ENCODE measurements at regions not wholly inside any gene's neighbourhood (a gene's known extent, or its start where the extent isn't known, plus 50 kb on each side); places are given as distances from the start of the nearest gene placed in this dataset.

DNA sequence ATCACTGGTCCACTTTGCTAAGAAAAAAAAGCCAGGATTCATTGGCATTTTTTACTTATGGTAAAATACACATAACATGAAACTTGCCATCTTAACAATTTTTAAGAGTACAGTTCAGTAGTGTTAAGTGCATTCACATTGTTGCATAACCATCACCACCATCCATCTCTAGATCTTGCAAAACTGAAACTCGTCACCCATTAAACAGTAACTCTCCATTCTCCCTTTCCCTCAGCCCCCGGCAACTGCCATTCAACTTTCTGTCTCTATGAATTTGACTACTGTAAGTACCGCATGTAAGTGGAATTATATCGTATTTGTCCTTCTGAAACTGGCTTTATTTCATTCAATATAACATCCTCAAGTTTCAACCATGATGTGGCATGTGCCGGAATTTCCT lies 56.3 kb upstream of the LNX1 start:
- no peak for DNase-seq (ENCODE audit: low read depth, low spot score)

DNA sequence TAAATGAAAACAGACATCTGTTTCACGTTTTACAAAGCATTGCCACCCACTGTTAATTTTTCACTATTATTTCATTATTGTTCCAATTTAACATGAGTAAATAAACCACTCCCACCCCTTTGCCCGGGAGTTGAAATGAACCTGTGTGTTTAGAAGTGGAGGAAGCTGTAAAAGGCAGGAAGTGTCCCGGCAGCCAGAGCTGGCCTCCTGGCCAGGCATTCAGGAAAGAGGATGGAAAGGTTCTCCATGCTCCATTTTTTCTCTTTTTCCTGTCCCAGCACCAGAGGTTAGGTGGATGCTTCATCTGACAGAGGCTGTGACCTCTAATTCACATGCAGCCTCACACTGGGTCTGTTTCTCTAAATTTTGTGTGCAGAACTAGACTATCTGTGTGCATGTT lies 55.5 kb upstream of the LNX1 start:
- DNase-seq (ENCODE audit: low read depth, low spot score) = no peak

DNA sequence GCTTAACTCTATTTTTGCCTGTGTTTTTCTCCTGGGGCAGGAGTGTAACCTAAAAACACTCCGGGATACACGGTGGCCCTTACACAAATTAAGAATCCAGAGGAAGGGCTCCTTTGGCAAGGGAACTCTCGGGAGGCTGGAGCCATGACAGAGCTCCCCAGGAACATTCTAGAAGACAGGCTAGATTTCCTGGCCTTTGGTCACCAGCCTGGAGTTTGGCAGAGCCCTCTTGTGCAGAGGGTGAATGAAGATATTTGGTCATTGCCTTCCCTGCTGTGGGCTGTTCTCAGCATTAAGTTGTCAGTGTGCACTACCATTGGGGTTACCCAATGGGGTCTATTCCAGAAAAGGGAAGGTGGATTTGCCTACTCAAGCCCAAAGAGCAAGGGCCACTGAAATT lies 53.8 kb upstream of the LNX1 start:
- no peak for DNase-seq (ENCODE audit: low read depth, low spot score)

DNA sequence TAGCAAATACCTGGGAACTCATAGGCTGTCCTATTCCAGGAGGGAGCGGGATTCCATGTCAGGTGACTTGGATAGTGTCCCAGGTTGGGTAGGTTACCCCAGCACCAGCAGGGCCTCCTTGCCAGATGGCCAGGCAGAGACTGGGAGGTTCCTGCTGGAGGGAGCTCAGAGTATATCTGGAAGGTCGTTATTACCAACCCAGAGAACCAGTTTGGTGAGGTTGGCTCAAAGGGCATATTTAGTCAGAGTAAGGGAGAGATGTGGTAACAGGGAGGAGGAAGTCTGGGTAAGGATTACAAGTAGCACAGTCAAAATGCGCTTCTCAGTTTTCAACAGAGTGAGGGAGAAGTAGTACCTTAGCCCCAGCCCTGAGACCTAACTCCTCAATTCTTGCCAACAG lies 53.3 kb upstream of the LNX1 start:
- no peak for DNase-seq (ENCODE audit: low read depth, low spot score)

Data from smooth muscle cell of the brain vasculature (primary cell).